Skeletal muscle satellite cell (primary cell): ENCODE measurements at regions not wholly inside any gene's neighbourhood (a gene's known extent, or its start where the extent isn't known, plus 50 kb on each side); places are given as distances from the start of the nearest gene placed in this dataset.

Source experiments
- H3K27me3 ChIP-seq: 2 replicates; pipeline ENCODE4 v1.7.0; 2013; ENCODE audit warnings: low read length; ENCODE audit not compliant: control insufficient read depth, insufficient read depth
- H3K36me3 ChIP-seq: 2 replicates; pipeline ENCODE4 v1.7.0; 2013; ENCODE audit warnings: mild to moderate bottlenecking, control low read depth, low read length; ENCODE audit not compliant: insufficient read depth
- H3K4me1 ChIP-seq: 2 replicates; pipeline ENCODE4 v1.7.0; 2013; ENCODE audit warnings: low read length; ENCODE audit not compliant: control insufficient read depth, insufficient read depth
- H3K4me2 ChIP-seq: 2 replicates; pipeline ENCODE4 v1.7.0; 2013; ENCODE audit warnings: mild to moderate bottlenecking, low read length
- H3K4me3 ChIP-seq: 2 replicates; pipeline ENCODE4 v1.7.0; 2013; ENCODE audit warnings: low read length
- H3K9ac ChIP-seq: 2 replicates; pipeline ENCODE4 v1.7.0; 2013; ENCODE audit warnings: mild to moderate bottlenecking, low read depth, low read length, moderate library complexity
- H3K9me3 ChIP-seq: replicated peaks from 2 replicates; pipeline ENCODE4 v1.7.0; 2013; ENCODE audit warnings: mild to moderate bottlenecking, control low read depth, low read length

DNA sequence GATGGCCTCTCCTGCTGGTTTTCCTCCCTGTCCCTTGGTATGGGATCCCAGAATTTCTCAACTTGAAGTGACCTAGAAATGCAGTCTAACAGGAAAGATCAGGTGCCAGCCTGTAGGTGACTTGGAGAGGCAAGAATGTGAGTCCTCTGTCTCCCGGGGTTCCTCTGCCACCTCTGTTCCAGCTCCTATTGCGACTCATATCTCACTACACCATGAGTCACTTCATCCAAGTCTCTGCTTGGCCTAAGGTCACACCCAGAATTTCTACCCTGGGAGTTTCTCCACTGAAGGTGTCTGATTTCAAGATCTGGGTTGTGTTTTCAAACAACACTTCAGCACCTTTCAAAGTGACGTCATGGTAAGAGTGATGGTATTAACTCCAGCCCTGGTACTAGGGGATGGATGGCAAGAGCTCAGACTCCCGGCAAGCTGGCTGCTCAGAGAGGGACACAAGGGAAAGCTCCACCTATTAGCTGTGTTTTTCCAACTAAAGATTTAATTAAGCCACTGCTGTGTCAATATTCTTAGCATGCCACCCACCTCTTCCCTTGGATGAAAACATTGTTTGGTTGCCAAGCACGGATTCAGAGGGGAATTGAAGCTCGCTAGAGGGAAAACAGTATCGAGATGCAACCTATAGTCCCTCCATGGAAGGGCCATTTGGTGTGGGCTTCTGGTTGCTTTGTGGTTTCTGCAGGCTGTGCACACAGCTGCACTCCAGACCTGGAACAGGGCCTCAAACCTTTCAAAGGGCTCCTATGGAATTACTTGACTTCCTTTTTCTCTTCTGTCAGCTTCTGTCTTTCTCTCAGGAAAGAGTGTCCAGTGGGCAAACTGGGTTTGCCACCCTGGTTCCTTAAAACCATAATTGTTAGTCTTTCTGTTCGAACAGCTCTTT lies 205.7 kb downstream of the GAS1 start:
- no peak overlapping the region for H3K4me2 ChIP-seq
- H3K36me3 ChIP-seq: no peaks in the 10 kb centered on the region
- peaks cover 11% of the 10 kb centered on the region for H3K4me1 ChIP-seq
- H3K27me3 ChIP-seq: no peaks in the 10 kb centered on the region
- no peak overlapping the region for H3K4me3 ChIP-seq
- no peak overlapping the region for H3K9ac ChIP-seq
- no peaks in the 10 kb centered on the region for H3K9me3 ChIP-seq

DNA sequence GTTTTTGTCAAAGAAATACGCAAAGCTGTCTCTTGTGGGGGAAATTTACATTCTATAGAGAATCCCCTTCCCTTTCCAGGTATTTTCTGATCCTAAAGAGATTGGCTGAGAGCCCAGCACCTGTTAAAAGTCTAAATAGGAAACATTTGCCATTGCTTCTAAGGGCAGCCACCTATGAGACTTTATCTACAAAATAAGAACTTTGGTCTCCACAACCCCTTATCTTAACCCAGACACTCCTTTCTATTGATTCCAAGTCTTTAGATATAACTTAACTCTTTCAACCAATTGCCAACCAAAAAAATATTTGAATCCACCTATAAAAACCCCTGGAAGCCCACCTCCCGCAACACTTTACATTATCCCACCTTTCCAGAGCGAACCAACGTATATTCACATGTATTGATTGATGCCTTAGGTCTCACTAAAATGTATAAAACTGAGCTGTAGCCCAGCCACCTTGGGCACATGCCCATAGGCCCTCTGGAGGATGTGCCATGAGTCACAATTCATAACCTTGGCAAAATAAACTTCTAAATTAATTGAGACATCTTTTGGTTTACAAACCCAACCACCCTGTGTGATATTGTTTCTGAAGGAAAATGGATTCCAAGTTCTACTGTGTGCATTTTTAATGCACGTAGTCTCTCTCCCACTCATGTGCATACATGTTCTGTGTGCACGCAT lies 211.4 kb downstream of the GAS1 start:
- H3K4me1 ChIP-seq: peaks cover 35% of the 10 kb centered on the region

DNA sequence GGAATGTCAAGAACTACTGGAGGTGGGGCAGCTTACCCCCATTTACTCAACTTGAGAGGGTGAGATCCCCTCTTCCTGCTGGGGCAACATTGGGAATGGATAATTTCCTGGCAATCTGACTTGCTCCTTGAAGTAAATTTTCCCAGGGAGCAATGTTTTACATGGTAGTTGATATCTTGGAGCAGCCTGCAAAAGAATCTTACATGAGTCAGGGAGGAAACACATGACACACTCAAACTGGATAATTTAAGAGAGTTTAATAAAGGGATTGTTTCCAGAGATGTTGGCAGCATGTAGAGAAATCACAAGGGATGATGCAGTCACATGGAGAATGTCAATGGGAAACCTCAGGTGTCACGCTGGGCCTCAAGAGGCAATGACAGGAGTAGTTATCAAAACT lies 212.5 kb downstream of the GAS1 start:
- Histone ChIP-seq H3K4me1 (peaks cover 43% of the 10 kb centered on the region), H3K36me3 (no peaks in the 10 kb centered on the region), H3K9me3 (no peaks in the 10 kb centered on the region), H3K27me3 (no peaks in the 10 kb centered on the region), H3K9ac (no peak overlapping the region), H3K4me3 (no peak overlapping the region), H3K4me2 (no peak overlapping the region)

More for the DNA sequence above, 211.4 kb downstream of the GAS1 start:
- Histone ChIP-seq H3K27me3 (no peaks in the 10 kb centered on the region), H3K9ac (no peak overlapping the region), H3K4me2 (no peak overlapping the region), H3K9me3 (no peaks in the 10 kb centered on the region), H3K36me3 (no peaks in the 10 kb centered on the region), H3K4me3 (no peak overlapping the region)

DNA sequence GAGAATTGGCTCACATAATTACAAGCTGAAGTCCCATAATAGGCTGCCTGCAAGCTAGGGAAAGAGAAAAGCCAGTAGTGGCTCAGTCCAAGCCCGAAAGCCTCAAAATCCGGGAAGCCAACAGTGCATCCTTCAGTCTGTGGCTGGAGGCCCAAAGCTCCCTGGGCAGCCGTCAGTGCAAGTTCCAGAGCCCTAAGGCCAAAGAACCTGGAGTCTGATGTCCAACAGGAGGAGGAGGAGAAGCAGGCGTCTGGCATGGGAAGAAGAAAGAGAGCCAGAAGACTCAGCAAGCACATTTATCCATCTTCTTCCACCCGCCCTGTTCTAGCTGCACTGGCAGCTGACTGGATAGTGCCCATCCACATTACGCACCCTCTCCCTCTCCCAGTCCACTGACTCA lies 213.4 kb downstream of the GAS1 start:
- no peaks in the 10 kb centered on the region for H3K9me3 ChIP-seq
- H3K4me3 ChIP-seq: no peak overlapping the region
- no peaks in the 10 kb centered on the region for H3K27me3 ChIP-seq
- H3K36me3 ChIP-seq: no peaks in the 10 kb centered on the region
- no peak overlapping the region for H3K9ac ChIP-seq
- peaks cover 43% of the 10 kb centered on the region for H3K4me1 ChIP-seq
- no peak overlapping the region for H3K4me2 ChIP-seq

DNA sequence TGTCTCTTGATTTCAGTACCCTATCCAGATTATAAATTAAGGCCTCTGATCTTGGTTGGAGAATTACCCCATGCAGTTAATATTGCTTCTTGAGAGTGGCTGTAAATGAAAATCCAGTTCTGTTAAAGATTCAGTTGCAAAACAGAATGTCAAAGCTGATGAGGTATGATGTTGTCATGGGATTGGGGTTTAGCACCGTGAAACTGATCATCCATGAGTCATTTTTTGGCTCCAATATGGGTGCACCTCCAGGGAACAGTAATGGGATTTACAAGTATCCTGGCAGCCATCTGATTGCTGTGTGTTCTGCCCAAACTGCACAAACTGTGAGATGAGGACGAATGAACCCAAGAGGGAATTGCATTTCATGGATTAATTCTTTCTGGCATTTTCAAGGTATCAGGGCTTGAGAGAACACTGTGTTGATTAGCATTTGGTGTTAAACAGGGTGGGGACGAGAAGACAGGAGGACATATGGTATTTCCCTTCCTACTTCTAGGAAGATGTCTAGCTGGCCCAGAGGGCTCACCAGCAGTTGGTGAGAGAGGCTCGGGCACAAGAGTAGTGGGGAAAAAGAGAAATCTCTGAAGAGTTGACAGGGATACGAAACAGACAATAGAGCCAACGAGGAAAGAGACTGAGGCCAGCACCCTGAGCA lies 214.7 kb downstream of the GAS1 start:
- H3K4me1 ChIP-seq: peaks cover 43% of the 10 kb centered on the region
- H3K9ac ChIP-seq: no peak overlapping the region
- no peaks in the 10 kb centered on the region for H3K27me3 ChIP-seq
- H3K9me3 ChIP-seq: no peaks in the 10 kb centered on the region
- H3K4me3 ChIP-seq: no peak overlapping the region
- no peaks in the 10 kb centered on the region for H3K36me3 ChIP-seq
- peak overlapping the region; percentile 10 for H3K4me2 ChIP-seq

DNA sequence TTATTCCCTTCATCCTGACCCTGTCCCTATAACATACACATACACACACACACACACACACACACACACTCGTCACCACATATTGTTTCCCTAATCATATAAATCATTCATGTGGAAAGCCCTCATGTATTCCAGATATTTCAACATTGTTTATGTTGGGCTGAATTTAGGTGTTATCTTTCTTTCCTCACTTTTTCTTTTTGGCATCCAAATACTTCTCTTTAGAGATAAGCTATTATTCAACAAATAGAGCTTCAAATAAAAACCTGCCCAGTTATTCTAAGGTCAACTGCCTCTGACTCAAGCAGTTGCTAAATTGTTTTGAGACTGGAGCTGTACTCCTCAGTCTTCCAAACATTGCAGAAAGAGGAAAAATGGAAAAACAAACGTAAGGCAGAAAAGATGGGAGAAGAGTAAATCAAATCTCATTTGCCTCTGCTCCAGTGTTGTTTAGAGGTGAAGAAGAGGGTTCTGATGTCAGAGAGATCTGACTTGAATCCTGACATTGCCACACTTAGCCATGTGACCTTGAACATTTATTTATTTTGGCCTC lies 215.7 kb downstream of the GAS1 start:
- Histone ChIP-seq H3K27me3 (no peaks in the 10 kb centered on the region), H3K4me3 (no peak overlapping the region), H3K4me1 (peaks cover 43% of the 10 kb centered on the region), H3K4me2 (no peak overlapping the region), H3K9me3 (no peaks in the 10 kb centered on the region), H3K9ac (no peak overlapping the region), H3K36me3 (no peaks in the 10 kb centered on the region)

DNA sequence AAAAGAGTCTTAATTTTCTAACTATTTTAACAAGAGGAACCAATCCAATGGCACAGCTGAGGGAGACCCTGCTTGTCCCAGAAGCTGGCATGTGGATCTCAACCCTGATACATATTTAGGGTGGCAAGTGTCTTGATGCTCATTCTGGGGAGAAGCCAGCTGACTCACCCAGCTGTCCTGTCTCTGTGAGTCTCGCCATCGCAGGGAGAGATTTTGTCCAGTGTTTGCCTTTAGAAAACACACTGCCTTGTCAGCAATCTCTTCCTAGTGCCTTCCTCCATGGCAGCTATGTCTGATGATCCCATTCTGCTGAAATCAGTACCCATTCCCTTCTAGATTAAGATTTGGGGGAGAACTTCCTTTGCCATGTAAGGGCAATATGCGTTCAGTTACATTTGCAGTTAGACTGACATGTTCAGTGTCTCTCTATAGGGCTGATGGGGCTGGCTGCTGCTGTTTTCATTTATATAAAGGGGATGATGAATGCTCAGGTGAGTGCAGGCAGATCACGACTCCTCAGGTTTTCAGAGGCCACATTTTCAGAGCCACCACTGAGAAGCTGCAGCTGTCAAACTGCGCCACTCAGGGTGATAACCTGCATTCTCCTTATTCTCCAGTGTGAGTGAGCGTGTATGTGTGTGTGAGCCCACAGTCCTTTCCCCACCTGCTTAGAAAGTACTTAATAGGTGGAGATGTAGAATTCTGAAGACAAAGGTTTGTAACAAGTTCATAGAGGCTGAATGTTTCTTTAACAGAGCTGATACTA lies 217.0 kb downstream of the GAS1 start:
- H3K36me3 ChIP-seq: no peaks in the 10 kb centered on the region
- peaks cover 38% of the 10 kb centered on the region for H3K4me1 ChIP-seq
- no peak overlapping the region for H3K4me2 ChIP-seq
- no peak overlapping the region for H3K9ac ChIP-seq
- no peak overlapping the region for H3K4me3 ChIP-seq
- H3K9me3 ChIP-seq: no peaks in the 10 kb centered on the region
- no peaks in the 10 kb centered on the region for H3K27me3 ChIP-seq

DNA sequence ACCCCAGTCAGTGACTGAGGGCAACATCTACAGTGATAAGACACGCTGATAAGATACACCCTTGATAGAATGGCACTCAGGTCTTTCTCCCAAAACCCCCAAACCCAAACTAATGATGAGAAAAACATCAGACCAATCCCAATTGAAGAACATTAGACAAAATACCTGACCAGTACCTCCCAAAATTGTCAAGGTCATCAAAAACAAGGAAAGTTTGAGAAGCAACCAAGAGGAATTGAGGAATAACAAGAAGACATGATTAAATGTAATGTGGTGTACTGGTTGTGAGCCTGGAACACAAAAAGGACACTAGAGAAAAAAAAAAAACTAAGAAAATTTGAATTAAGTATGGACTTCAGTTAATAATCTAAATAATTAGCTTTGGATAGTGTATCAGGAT lies 222.8 kb downstream of the GAS1 start:
- Histone ChIP-seq H3K9ac (no peak overlapping the region), H3K4me2 (no peak overlapping the region), H3K9me3 (no peaks in the 10 kb centered on the region), H3K4me1 (peaks cover 28% of the 10 kb centered on the region), H3K27me3 (no peaks in the 10 kb centered on the region), H3K4me3 (no peak overlapping the region), H3K36me3 (no peaks in the 10 kb centered on the region)

DNA sequence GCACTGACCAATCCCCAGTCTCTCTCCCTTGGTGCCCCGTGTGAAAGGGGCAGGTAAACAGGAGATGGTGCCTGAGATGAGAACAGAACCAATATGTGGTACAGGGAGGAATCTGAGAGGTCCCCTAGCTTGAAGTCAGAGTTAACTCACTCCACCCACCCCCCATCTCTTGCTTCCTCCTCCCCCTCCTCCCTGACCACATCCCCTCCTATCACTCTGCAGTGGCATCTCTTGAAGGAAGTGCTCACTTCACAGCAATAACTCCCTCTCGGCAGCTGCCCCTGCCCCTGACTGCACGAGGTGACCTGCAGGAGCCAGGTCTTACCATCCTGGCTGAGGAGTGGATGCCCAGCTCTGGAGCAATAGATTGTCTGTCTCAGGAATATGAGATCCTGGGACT lies 224.0 kb downstream of the GAS1 start:
- Histone ChIP-seq H3K27me3 (no peaks in the 10 kb centered on the region), H3K9ac (no peak overlapping the region), H3K36me3 (no peaks in the 10 kb centered on the region), H3K9me3 (no peaks in the 10 kb centered on the region), H3K4me2 (no peak overlapping the region), H3K4me3 (no peak overlapping the region), H3K4me1 (peaks cover 28% of the 10 kb centered on the region)

DNA sequence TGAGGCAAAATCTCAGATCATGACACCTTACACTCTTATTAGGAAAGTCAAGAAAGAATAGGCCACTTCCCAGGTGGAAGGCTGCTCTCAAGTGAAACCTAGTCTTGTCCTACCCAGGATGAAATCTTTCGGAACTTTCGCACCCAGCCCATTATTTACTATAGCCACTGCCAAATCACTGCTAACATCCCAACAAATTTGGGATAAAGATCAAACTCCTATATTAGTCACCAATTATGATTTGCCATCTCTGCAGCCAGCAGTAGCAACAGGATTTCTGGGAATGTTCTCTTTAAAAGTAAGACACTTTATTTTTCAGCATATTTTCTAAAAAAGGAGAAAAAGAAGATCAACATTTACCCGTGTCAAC lies 224.6 kb downstream of the GAS1 start:
- no peak overlapping the region for H3K4me3 ChIP-seq
- no peaks in the 10 kb centered on the region for H3K27me3 ChIP-seq
- H3K36me3 ChIP-seq: no peaks in the 10 kb centered on the region
- no peak overlapping the region for H3K9ac ChIP-seq
- H3K4me1 ChIP-seq: peaks cover 28% of the 10 kb centered on the region
- no peaks in the 10 kb centered on the region for H3K9me3 ChIP-seq
- no peak overlapping the region for H3K4me2 ChIP-seq
